WTC11 (cell line): ENCODE measurements at regions not wholly inside any gene's neighbourhood (a gene's known extent, or its start where the extent isn't known, plus 50 kb on each side); places are given as distances from the start of the nearest gene placed in this dataset.

Experiments used
- ESRRA ChIP-seq: sonication (generic); formaldehyde crosslinking; IDR thresholded peaks from 2 replicates; pipeline ENCODE4 v1.8.1; 2022; ENCODE audit warnings: mild to moderate bottlenecking, missing genetic modification reagents, borderline replicate concordance
- NR3C1 ChIP-seq: sonication (generic); formaldehyde crosslinking; conservative IDR thresholded peaks from 2 replicates; pipeline ENCODE4 v1.8.1; 2023; ENCODE audit warnings: low read depth, mild to moderate bottlenecking, missing genetic modification reagents
- RORB ChIP-seq: fragments of 250-450 bp; sonication (Bioruptor Pico); IDR thresholded peaks from 2 replicates; pipeline ENCODE4 v1.9.0; 2021; ENCODE audit warnings: mild to moderate bottlenecking
- ZNF263 ChIP-seq: sonication (generic); formaldehyde crosslinking; IDR thresholded peaks from 2 replicates; pipeline ENCODE4 v1.8.1; 2022; ENCODE audit warnings: low read depth, mild to moderate bottlenecking, moderate library complexity, missing genetic modification reagents
- TF ChIP-seq, protein P1 (sequence below): fragments of 200-600 bp; IDR thresholded peaks from 2 replicates; pipeline ENCODE4 v1.8.0; 2022; ENCODE audit warnings: antibody characterized with exemption
- TF ChIP-seq, protein P2 (sequence below): sonication (generic); formaldehyde crosslinking; IDR thresholded peaks from 2 replicates; pipeline ENCODE4 v1.8.0; 2022; ENCODE audit warnings: mild to moderate bottlenecking, missing genetic modification reagents
- TF ChIP-seq, protein P3 (sequence below): sonication (generic); formaldehyde crosslinking; IDR thresholded peaks from 2 replicates; pipeline ENCODE4 v1.8.1; 2023; ENCODE audit warnings: mild to moderate bottlenecking, moderate library complexity, missing genetic modification reagents

DNA sequence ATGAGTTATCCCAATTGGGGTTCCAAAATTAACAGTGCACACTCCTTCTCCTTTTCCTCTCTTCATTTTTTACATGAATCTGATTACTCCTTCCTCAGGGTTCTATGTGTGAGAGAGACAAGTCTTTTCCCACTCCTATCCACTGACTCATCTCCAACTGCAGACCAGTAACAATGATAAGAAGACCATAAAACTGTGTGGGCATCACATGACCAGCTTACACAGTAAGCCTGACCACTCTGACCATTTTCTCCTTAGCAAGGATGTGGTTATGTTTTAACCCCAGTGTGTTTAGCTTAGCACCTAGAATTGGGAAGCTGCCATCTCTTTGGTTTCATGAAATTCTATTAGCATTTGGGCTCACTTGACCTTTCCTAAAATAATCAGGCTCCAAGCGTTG is 145.0 kb upstream of the CALCR start:
- TF ChIP-seq, protein P1, sequence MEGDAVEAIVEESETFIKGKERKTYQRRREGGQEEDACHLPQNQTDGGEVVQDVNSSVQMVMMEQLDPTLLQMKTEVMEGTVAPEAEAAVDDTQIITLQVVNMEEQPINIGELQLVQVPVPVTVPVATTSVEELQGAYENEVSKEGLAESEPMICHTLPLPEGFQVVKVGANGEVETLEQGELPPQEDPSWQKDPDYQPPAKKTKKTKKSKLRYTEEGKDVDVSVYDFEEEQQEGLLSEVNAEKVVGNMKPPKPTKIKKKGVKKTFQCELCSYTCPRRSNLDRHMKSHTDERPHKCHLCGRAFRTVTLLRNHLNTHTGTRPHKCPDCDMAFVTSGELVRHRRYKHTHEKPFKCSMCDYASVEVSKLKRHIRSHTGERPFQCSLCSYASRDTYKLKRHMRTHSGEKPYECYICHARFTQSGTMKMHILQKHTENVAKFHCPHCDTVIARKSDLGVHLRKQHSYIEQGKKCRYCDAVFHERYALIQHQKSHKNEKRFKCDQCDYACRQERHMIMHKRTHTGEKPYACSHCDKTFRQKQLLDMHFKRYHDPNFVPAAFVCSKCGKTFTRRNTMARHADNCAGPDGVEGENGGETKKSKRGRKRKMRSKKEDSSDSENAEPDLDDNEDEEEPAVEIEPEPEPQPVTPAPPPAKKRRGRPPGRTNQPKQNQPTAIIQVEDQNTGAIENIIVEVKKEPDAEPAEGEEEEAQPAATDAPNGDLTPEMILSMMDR = no peak
- TF ChIP-seq, protein P2, sequence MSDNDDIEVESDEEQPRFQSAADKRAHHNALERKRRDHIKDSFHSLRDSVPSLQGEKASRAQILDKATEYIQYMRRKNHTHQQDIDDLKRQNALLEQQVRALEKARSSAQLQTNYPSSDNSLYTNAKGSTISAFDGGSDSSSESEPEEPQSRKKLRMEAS (CRISPR knock-in tag) = no peak
- TF ChIP-seq NR3C1 = no peak
- TF ChIP-seq ESRRA = no peak
- TF ChIP-seq ZNF263 = no peak
- TF ChIP-seq, protein P3, sequence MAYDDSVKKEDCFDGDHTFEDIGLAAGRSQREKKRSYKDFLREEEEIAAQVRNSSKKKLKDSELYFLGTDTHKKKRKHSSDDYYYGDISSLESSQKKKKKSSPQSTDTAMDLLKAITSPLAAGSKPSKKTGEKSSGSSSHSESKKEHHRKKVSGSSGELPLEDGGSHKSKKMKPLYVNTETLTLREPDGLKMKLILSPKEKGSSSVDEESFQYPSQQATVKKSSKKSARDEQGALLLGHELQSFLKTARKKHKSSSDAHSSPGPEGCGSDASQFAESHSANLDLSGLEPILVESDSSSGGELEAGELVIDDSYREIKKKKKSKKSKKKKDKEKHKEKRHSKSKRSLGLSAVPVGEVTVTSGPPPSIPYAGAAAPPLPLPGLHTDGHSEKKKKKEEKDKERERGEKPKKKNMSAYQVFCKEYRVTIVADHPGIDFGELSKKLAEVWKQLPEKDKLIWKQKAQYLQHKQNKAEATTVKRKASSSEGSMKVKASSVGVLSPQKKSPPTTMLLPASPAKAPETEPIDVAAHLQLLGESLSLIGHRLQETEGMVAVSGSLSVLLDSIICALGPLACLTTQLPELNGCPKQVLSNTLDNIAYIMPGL = no peak
- TF ChIP-seq RORB (CRISPR knock-in tag) = no peak
